OCI-LY1 (cell line): ENCODE measurements at regions not wholly inside any gene's neighbourhood (a gene's known extent, or its start where the extent isn't known, plus 50 kb on each side); places are given as distances from the start of the nearest gene placed in this dataset.

Experiments used
- H2AFZ ChIP-seq: fragments of 200-600 bp; sonication (generic), shearing (Covaris generic); 2 replicates; pipeline ENCODE4 v1.6.0; 2014; ENCODE audit warnings: antibody characterized with exemption, mild to moderate bottlenecking, low read length
- H3F3A ChIP-seq: fragments of 200-600 bp; sonication (generic), shearing (Covaris generic); 2 replicates; pipeline ENCODE4 v1.6.0; 2014; ENCODE audit warnings: mild to moderate bottlenecking, antibody characterized with exemption, low read length, moderate library complexity; ENCODE audit not compliant: insufficient read depth
- H3K27ac ChIP-seq: fragments of 200-600 bp; sonication (generic); 2 replicates; pipeline ENCODE4 v1.5.1; 2014; ENCODE audit warnings: low read length, mixed run types, mild to moderate bottlenecking, low read depth; ENCODE audit not compliant: poor library complexity, severe bottlenecking
- H3K27me3 ChIP-seq: fragments of 200-600 bp; sonication (generic); 2 replicates; pipeline ENCODE4 v1.6.0; 2014; ENCODE audit warnings: antibody characterized with exemption, mild to moderate bottlenecking, low read length, moderate library complexity; ENCODE audit not compliant: insufficient read depth
- H3K36me3 ChIP-seq: fragments of 200-600 bp; sonication (generic); 2 replicates; pipeline ENCODE4 v1.6.1; 2014; ENCODE audit warnings: mild to moderate bottlenecking, antibody characterized with exemption, low read length, moderate library complexity, mixed read lengths; ENCODE audit not compliant: insufficient read depth
- H3K4me1 ChIP-seq: fragments of 200-600 bp; sonication (generic); 2 replicates; pipeline ENCODE4 v1.5.1; 2014; ENCODE audit warnings: mild to moderate bottlenecking, low read length, moderate library complexity; ENCODE audit not compliant: insufficient read depth, severe bottlenecking
- H3K4me2 ChIP-seq: fragments of 200-600 bp; sonication (generic), shearing (Covaris generic); 2 replicates; pipeline ENCODE4 v1.6.1; 2014; ENCODE audit warnings: low read length
- H3K4me3 ChIP-seq: fragments of 200-600 bp; sonication (generic); 2 replicates; pipeline ENCODE4 v1.5.1; 2014; ENCODE audit warnings: low read length, low read depth, mild to moderate bottlenecking, mixed read lengths; ENCODE audit not compliant: poor library complexity, severe bottlenecking
- H3K79me2 ChIP-seq: fragments of 200-600 bp; shearing (Covaris generic); 2 replicates; pipeline ENCODE4 v1.6.1; 2016; ENCODE audit warnings: mixed run types, low read length, mixed read lengths; ENCODE audit not compliant: insufficient read depth
- H3K9ac ChIP-seq: fragments of 200-600 bp; sonication (generic), shearing (Covaris generic); 2 replicates; pipeline ENCODE4 v1.6.1; 2014; ENCODE audit warnings: mild to moderate bottlenecking, low read length, mixed read lengths
- H3K9me2 ChIP-seq: fragments of 200-600 bp; sonication (generic), shearing (Covaris generic); 2 replicates; pipeline ENCODE4 v1.6.1; 2014; ENCODE audit warnings: low read depth, mild to moderate bottlenecking, low read length, mixed read lengths
- H3K9me3 ChIP-seq: fragments of 200-600 bp; shearing (Covaris generic); 2 replicates; pipeline ENCODE4 v1.6.1; 2014; ENCODE audit warnings: low read length, mixed read lengths
- H4K20me1 ChIP-seq: fragments of 200-600 bp; sonication (generic), shearing (Covaris generic); 2 replicates; pipeline ENCODE4 v1.6.0; 2016; ENCODE audit warnings: mild to moderate bottlenecking, low read length; ENCODE audit not compliant: insufficient read depth
- CTCF ChIP-seq: fragments of 200-600 bp; sonication (generic), shearing (Covaris generic); IDR thresholded peaks from 2 replicates; pipeline ENCODE4 v1.5.1; 2017; ENCODE audit warnings: mild to moderate bottlenecking, antibody characterized with exemption, low read length, moderate library complexity, mixed read lengths
- EZH2 ChIP-seq: fragments of 200-600 bp; sonication (generic), shearing (Covaris generic); IDR thresholded peaks from 2 replicates; pipeline ENCODE4 v1.8.0; 2017; ENCODE audit warnings: borderline replicate concordance, mixed run types, mild to moderate bottlenecking, antibody characterized with exemption, low read length, moderate library complexity, mixed read lengths

- Histone ChIP-seq H3K36me3 (no peaks in the 10 kb centered on the region), H4K20me1 (no peaks in the 10 kb centered on the region), H3K9ac (no peak overlapping the region), H3K4me1 (no peaks in the 10 kb centered on the region), H3K9me3 (no peaks in the 10 kb centered on the region), H3K79me2 (no peaks in the 10 kb centered on the region), H3K27ac (no peak overlapping the region), H2AFZ (no peak overlapping the region), H3K4me2 (no peak overlapping the region), H3K27me3 (no peaks in the 10 kb centered on the region), H3F3A (no peaks in the 10 kb centered on the region), H3K9me2 (no peaks in the 10 kb centered on the region), H3K4me3 (no peak overlapping the region)
- no peak for TF ChIP-seq EZH2
- no peak for TF ChIP-seq CTCF
These were observed 1049.1 kb upstream of the GOT2 start for GRCh38 chr16:59783191-59783590.

GRCh38 chr16:59773330-59773729 is 1039.2 kb upstream of the GOT2 start:
- Histone ChIP-seq H3K9ac (no peak overlapping the region), H3K4me1 (no peaks in the 10 kb centered on the region), H3K79me2 (no peaks in the 10 kb centered on the region), H2AFZ (no peak overlapping the region), H3K9me3 (no peaks in the 10 kb centered on the region), H3K9me2 (no peaks in the 10 kb centered on the region), H3K27ac (no peak overlapping the region), H3F3A (no peaks in the 10 kb centered on the region), H3K4me2 (no peak overlapping the region), H3K27me3 (no peaks in the 10 kb centered on the region), H3K4me3 (no peak overlapping the region), H4K20me1 (no peaks in the 10 kb centered on the region), H3K36me3 (no peaks in the 10 kb centered on the region)
- TF ChIP-seq CTCF (no peak), EZH2 (no peak)

DNA sequence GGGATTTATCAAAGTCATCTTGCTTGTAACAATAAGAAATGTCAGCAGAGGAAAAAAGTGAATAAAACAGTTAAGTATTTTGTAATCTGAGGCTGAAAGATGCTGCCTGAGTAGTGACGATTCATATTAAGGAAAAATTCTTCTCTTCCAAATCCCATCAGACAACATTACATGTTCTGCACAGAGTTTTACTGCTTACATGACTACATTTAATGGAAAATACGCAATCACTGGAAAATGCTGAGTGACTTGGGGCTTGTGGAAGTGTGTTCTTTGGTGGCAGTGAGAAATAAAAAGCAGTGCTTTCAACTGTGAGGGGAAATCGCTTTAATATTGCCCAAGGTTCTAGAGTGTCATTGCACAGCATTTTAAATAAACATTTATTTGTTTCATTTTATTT is 1025.2 kb upstream of the GOT2 start:
- no peaks in the 10 kb centered on the region for H3K36me3 ChIP-seq
- no peaks in the 10 kb centered on the region for H3K27me3 ChIP-seq
- H3K9ac ChIP-seq: no peak overlapping the region
- H2AFZ ChIP-seq: no peak overlapping the region
- no peaks in the 10 kb centered on the region for H3K9me2 ChIP-seq
- TF ChIP-seq EZH2 (no peak), CTCF (no peak)
- H3F3A ChIP-seq: no peaks in the 10 kb centered on the region
- no peak overlapping the region for H3K4me3 ChIP-seq
- no peaks in the 10 kb centered on the region for H3K4me1 ChIP-seq
- no peaks in the 10 kb centered on the region for H4K20me1 ChIP-seq
- no peak overlapping the region for H3K27ac ChIP-seq
- no peaks in the 10 kb centered on the region for H3K79me2 ChIP-seq
- H3K9me3 ChIP-seq: no peaks in the 10 kb centered on the region
- H3K4me2 ChIP-seq: no peak overlapping the region
